Fibroblast of skin of abdomen (primary cell): ENCODE measurements at regions not wholly inside any gene's neighbourhood (a gene's known extent, or its start where the extent isn't known, plus 50 kb on each side); places are given as distances from the start of the nearest gene placed in this dataset.

Experiments used
- DNase-seq: peaks from one replicate; pipeline ENCODE4 v3.0.0-alpha.2; 2013

GRCh38 chr18:39840856-39841481, 2114.1 kb upstream of the PIK3C3 start:
- DNase-seq = no peak

- no peak for DNase-seq
Measured at GRCh38 chr18:39840406-39840805, 2114.6 kb upstream of the PIK3C3 start.

GRCh38 chr18:39839782-39840181, 2115.3 kb upstream of the PIK3C3 start:
- no peak for DNase-seq

- DNase-seq = no peak
Measured at GRCh38 chr18:39838831-39839230, 2116.2 kb upstream of the PIK3C3 start.

GRCh38 chr18:39835303-39836030, 2119.6 kb upstream of the PIK3C3 start:
- no peak for DNase-seq

GRCh38 chr18:39834636-39835035, 2120.4 kb upstream of the PIK3C3 start:
- DNase-seq = no peak

- DNase-seq = no peak
Measured at GRCh38 chr18:39825485-39826150, 2129.4 kb upstream of the PIK3C3 start.

- DNase-seq = peak; percentile 31
Measured at GRCh38 chr18:39806525-39806924, 2148.5 kb upstream of the PIK3C3 start.

- DNase-seq = no peak
Measured at GRCh38 chr18:39805218-39805617, 2149.8 kb upstream of the PIK3C3 start.

- no peak for DNase-seq
Measured at GRCh38 chr18:39802648-39803229, 2152.3 kb upstream of the PIK3C3 start.

GRCh38 chr18:39801848-39802247, 2153.2 kb upstream of the PIK3C3 start:
- no peak for DNase-seq

- DNase-seq = no peak
Measured at GRCh38 chr18:39801010-39801409, 2154.0 kb upstream of the PIK3C3 start.

- peak; percentile 2 for DNase-seq
Measured at GRCh38 chr18:39799006-39799405, 2156.0 kb upstream of the PIK3C3 start.

- no peak for DNase-seq
Measured at GRCh38 chr18:39796393-39796792, 2158.6 kb upstream of the PIK3C3 start.

GRCh38 chr18:39795350-39795749, 2159.7 kb upstream of the PIK3C3 start:
- DNase-seq = no peak

GRCh38 chr18:39793609-39794008, 2161.4 kb upstream of the PIK3C3 start:
- no peak for DNase-seq

- DNase-seq = no peak
Measured at GRCh38 chr18:39788383-39788782, 2166.7 kb upstream of the PIK3C3 start.

- DNase-seq = no peak
Measured at GRCh38 chr18:39786477-39786876, 2168.6 kb upstream of the PIK3C3 start.

GRCh38 chr18:39784541-39784940, 2170.5 kb upstream of the PIK3C3 start:
- DNase-seq = no peak

- no peak for DNase-seq
Measured at GRCh38 chr18:39781565-39781964, 2173.5 kb upstream of the PIK3C3 start.

GRCh38 chr18:39780774-39781173, 2174.3 kb upstream of the PIK3C3 start:
- DNase-seq = no peak

GRCh38 chr18:39779926-39780325, 2175.1 kb upstream of the PIK3C3 start:
- DNase-seq = no peak

GRCh38 chr18:39776766-39777165, 2178.3 kb upstream of the PIK3C3 start:
- no peak for DNase-seq
